Activated gamma-delta T cell (primary cell): ENCODE measurements at regions not wholly inside any gene's neighbourhood (a gene's known extent, or its start where the extent isn't known, plus 50 kb on each side); places are given as distances from the start of the nearest gene placed in this dataset.

Experiments
- DNase-seq: peaks from one replicate; lab custom pipeline; 2025; lab: John Stamatoyannopoulos, UW

DNA sequence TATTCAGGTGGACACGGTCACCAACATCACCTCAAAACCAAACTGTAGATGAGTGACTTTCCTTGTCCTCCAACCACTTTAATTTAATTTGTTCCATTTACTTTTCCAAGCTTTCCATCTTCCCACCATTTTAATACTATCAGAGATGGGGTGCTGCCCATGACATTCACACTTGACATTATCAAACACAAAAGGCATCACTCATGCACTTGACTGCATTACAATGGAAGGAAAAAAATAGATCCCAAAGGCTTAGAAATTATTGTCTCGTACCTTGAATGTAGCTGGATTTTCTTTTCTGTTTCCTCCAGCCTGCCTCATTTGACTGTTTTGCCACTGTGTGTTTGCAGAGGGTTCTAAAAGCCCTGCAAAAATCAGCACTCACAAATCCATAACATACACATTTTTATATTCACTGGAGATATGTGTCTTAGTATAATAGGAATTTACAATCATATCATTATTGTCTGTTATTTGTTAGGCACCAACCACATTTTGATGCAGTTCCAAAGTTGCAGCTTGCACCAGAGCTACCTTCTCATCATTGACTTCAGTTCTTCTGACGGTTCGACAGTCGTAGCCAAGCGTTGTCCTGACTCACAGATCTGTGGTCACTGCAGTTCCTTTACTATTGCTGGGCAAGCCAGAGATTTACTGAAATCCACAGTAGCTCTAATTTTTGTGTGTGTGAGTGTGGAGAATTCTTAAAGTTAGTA lies 712.3 kb upstream of the WWC1 start:
- no peak for DNase-seq

DNA sequence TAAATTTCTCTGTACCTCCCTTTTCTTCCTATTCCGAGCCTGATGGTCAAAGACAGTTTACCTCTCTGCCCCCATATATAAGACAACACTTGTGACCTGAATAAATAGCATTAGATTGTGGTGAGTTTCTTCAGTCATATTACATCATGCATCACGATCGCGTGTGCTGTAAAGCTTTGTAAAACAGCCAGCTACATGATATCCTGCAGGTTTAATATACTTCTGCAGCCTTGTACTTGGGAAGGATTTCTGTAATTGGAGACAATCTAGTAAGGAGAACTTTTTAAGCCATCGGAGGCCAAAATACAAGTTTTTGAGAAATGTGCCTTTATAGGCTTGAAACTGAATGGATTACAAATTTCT lies 711.8 kb upstream of the WWC1 start:
- DNase-seq, result no peak

DNA sequence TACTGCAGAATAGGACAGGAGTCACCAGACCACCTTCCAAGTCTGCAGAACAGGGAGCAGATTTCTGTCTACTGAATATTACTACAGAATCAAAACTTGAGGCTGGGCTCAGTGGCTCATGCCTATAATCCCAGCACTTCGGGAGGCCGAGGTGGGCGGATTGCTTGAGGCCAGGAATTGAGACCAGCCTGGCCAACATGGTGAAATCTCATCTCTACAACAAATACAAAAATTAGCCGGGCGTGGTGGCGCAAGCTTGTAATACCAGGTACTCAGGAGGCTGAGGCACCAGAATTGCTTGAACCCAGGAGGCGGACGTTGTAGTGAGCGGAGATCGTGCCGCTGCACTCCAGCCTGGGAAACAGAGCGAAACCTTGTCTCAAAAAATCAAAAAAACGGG lies 710.8 kb upstream of the WWC1 start:
- no peak for DNase-seq

DNA sequence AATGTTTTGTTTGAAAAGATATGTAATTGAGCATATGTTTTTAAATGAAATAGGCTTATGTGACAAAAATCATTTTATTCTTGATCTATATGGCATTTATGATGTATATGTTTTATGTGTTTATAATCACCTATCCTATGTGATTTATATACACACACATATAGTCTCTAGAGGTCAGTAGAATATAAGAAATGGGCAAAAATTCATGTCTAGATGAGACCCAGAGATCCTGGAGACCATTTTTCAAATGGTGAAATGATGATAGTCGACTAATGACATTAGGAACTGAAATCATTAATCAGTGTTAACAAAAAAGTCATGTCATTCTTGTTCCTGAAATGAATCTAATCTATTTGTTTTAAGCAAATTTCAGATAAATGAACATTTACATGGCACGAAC lies 709.2 kb upstream of the WWC1 start:
- DNase-seq, result no peak

DNA sequence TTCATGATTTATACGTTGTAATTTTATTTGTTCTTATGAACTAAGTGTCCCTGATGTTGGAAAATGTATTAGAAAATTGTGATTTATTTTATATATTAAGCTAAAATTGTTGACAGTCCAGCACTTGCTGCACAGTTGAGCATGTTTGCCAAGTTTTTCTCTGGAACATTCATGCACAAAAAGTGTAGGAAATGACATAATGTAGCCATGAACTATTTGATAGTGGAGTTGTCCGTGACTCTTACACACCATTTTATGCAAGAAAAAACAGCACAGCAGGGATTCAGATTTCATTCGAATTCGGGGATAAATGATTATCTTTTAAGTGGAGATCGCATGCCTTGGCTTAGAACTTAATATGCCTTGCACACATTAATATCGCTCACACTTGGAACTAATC lies 708.6 kb upstream of the WWC1 start:
- DNase-seq, result no peak

DNA sequence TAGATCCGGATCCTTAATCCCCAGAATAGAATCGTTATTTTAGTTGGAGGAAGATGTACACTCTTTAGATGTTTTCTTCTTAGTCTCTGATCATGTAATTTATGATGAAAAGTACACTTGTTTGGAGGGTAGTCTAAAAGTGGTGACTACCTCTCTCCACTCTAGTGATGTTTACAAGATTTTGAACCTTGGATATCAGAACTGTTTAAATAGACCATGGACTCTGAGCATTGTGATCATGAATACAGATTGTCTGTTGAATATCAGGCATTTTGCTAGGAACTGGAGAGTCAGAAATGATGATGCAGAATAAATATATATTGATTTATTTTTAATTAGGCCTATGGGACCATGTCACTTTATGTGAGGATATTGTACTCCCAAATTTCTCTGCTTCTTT lies 706.3 kb upstream of the WWC1 start:
- DNase-seq, result no peak

DNA sequence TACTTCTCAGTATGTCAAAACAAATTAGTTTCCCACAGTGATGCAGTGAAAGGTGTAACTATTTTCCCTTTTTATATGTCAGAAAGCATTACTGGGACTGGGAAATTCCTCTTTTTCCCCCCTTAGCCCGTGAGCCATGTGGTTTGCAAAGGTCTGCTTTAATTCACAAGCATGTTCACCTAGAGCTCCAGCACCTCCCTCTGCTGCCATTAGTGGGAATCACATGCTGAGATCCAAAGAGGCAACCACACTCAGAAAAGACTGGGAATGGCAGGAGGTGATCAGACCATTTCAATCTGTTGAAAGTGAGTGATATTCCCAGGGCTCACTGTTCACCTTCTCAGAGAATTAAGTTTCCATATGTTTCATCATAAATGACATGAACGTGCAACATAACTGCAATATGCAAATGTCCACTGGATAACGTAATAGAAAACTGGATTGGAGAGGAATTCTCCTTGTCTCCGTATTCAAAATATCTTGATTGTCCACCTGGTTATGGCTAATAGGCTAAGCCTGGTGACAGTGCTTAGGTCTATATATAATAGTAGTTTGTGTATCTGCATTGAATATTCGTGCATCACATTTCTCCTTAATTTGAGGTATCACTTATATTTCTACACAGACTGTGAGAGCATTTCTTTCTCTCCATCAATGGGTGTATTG lies 703.5 kb upstream of the WWC1 start:
- no peak for DNase-seq

DNA sequence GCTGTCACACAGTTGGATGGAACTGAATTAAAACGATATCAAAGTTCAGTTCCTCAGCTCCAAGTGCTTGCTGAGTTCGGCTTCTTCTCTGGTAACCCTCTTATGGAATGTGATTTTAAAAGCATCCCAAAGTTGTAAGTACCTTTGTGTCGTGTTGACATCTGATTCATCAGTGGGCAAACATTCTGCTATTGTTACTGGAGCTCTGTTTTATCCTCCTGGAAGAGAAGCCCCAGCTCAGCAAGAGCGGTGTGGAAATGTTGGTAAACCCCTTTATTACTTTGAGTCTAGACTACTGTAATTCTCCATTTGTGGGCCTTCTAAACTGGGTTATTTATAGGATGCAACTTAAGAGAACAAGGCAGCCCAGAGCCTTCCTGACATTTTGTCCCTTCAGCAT lies 699.3 kb upstream of the WWC1 start:
- DNase-seq, result no peak

DNA sequence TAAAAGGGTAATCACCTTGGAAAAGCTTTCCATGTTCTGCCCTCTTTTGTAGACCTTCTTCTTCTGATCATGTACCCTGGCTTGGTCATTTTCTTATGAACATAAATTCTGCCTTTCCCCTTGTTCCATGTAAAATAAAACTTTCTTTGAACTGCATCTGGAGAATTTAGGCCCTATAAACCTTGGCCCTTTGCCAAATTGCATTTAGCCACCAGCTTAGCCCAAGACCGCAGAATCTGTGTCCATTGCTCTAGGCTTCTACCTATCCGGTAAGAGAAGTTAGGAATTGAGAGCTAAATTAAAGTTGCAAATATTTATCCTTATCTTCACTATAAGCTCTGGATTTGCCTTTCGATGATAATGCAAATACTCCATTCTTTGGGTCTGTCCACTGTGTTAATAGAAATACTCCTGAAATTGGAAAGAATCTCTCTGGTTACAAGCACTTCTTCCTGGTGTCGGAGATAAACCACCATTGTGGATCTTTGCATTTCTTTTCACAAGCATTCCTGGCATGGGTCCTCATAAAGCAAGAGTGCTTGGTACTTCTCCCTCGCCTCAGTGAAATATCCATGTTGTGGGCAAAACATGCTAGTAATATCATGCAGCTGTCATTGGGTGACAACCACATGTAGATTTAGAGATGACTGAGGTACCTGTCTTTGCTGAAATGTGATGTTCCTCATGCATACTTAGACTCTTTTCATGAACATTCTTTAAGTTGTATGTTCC lies 698.0 kb upstream of the WWC1 start:
- no peak for DNase-seq

DNA sequence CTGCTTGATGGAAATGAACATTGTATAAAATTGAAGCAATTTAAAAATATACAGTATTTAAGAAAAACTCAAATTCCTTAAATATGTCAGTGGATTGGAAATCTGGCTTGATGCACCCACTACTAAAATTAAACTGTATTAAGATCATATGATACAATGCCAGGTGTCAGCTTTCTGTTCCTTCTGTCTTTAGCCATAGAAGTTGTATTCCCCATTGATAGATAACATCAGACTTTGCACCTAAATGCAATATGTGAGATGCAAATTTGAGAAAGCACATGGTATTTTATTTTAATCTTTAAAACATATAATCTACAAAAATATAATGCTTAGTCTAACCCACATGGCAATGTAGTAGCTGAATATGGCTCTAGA lies 697.4 kb upstream of the WWC1 start:
- no peak for DNase-seq

DNA sequence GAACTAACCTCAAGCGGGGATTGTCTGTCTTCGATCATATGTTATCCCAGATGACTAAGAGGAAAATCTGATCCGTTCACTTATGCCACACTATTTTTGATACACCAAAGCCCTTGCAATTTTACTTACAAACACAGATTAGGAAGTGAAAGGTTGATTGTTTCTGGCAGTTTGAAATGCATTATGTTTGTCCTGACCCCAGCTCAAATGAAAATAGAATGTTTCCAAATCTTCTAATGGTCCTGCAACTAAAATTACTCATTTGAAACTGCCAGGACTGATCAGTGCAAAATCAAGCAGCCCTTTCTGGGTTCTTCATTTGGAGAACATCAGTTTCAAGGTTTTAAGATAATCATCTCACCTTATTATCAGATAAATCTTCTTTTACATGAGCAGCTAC lies 696.7 kb upstream of the WWC1 start:
- no peak for DNase-seq

DNA sequence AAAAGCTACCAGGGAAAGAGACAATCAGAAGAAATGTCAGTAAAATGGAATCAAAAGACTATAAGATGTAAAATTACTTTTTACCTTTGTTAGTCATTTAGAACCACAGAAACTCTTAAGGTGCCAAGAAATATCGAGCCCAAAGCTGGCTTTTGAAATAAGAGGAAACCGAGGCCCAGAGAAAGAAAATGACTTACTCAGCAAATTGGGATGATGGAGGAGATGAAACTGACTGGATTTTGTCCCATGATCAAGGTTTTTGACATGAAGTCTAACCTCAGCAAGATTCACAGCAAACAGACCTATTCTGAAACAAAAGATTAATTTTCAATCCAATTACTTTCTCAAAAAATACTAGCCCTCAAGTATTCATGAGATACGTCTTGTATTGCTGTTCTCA lies 696.2 kb upstream of the WWC1 start:
- no peak for DNase-seq

DNA sequence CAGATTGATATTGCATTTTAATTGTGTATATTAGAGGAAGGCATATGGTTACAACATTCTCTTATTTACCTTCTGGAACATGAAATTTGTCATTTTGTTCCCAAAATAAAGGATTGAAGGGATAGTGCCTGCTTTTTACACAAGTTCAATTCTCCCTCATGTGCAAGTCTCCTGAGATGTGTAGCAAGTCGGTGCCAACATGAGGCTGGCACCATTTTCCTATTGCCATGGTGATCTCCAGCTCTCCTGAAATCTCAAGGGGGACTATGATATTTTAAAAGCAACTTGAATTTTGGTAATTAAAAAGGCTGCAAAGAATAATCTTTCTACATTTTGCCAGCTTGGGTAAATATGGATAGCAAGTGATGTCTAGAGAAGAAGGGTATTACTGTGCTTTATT lies 693.3 kb upstream of the WWC1 start:
- DNase-seq, result no peak

DNA sequence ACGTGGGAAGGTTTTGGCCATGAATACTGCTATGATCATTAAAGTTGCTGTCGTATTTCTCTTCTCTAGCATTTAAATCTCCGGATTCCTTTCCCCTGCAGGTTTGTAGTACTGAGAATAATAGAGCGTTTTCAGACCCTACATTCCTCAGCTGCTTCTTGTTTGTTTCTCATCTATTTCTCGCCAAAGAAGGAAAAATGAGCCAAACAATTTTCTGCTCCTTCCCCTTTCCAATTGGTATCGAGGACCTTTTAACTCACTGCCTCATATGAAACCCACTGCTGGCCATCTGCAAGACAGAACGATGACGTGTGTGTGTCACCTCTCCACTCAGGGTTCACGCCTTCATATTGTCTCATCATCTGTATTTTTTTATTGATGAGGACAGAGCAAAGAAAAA lies 689.4 kb upstream of the WWC1 start:
- no peak for DNase-seq

DNA sequence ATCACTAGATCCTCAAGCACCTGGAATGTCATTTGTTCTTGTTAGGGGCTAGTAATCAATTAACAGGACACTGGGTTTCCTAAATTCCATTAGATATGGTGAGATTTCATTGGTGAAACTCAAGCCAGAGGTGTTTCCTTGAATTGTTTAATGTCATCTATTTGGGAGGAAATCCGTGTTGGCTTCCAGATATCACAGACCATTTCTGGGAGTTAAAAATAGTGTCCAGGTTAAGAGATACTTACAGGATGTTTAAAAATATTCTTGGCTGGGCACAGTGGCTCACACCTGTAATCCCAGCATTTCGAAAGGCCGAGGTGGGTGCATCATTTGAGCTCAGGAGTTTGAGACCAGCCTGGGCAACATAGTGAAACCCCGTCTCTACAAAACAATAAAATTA lies 688.3 kb upstream of the WWC1 start:
- DNase-seq, result no peak

DNA sequence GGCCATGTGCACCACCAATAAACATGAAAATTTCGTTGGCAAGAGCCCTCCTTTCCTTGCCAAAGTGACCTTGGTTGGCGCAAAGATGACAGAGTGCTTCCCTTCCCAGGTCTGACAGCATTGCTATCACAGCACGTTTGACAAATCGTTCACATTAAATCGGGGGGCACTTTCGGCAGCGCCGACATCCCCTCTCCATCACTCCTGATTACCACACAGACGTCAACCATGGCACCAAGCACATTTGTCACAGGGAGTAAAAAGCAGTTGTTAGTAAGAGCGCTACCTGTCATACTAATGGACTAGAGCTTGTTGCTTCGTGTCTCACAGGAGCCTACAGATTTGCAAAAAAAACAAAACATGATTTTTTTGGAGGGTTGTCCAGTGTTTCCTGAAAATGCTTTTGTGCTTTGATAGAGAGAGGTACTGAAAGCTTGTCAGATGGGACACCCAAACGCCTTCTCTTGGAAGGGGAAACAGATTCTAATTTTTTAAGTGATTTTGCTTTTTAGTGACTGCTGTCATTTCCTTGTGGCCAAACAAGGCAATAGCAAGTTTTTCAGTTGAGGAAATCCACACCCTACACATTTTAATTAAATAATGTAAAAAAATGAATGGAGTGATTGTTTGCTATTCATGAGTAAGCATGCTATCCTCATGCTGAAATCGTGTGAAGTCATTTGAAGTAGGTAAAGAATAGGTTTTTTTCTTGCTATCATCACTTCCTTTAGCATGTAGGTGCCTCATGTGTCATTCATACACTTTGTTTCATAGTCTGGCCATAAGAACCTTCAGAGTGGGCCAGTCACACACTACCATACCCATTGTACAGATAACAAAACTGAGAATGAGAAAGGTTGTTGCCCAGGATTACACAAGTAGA lies 682.8 kb upstream of the WWC1 start:
- no peak for DNase-seq

DNA sequence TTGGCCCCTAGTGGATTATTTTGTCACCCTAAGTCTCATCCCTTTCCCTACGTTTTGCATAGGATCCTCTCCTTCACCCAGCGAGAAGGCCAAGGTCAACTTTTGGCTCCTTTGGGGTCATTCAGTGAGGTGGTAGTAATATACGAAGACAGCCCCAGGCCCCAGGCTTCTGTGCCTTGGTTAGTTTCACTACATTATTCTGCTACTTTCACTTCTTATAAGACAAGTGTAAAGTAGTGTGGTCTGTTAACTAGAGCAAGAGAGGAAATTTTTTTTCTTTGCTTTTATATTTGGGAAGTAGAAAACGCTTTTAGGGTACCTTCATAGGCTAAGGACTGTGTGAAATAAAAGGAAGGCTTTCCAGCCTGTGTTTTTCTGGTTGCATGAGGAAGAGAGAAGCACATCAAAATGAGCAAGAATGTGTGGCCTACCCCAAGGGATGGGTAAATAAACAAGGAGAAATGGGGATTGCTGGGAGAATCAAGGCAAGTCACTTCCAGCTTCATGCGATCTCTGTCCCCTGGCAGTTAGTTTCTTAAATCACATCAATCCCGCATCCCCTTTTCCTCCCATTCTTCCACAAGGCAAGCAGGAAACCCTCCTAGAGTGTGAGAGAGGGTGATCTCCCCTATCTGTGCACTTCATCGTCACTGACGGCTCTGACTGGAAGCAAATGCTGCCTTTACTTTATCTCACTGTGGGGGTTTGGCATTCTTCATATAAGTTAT lies 677.0 kb upstream of the WWC1 start:
- no peak for DNase-seq

DNA sequence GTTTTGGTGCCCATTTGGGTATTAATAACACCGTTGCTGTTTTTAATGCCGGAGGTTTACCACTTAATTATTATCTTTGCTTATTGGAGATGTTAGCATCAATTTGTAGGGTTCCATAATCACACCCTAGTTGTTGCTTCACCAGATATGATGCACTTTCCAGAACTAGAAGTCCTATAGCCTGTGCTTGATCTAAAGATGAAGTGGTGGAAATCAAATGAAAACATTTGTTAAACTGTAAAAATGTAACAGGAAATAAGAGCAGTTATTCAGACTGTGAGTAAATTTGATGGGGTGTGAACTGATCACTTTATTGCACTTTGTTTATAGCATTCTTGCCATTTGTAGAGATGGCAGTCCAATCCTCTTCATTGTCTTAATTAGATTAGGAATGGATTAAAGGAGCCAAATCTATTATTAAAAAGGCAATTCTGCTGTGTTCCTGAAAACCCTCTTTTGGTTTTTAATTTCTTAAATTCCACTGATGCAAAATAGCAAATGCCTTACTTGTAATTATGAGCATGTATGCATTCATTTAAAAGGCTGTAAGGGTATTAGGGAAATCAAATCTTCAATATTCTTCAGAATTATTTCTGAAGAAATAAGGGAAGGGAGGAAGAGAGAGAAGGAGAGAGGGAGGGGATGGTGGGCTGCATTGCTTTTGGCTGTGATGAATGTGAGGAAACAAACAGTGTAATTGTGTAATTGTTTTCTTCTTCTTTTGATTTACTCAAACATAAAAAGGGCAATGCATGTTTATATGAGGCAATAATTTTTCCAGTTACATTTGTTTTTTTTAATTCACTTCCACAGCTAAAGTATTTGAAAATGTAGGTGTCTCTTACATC lies 675.2 kb upstream of the WWC1 start:
- no peak for DNase-seq

DNA sequence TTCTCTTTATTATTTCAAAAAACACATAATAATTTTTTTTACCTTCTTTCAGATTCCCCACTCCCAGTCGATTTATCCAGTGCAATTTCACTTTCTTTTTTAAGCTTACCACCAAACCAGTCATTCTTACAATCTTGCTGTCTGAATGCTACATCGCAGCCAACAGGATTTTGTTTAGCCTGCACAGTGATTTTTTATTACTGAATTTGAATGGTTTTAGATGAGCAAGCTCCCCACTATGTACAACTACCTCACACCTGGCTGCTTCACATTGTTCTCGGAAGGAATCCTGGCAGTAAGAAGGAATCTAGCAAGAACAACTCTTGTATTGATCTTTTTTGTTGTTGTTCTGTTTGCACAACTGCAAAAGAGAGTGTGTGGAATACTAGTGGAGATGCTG lies 668.1 kb upstream of the WWC1 start:
- DNase-seq, result no peak

DNA sequence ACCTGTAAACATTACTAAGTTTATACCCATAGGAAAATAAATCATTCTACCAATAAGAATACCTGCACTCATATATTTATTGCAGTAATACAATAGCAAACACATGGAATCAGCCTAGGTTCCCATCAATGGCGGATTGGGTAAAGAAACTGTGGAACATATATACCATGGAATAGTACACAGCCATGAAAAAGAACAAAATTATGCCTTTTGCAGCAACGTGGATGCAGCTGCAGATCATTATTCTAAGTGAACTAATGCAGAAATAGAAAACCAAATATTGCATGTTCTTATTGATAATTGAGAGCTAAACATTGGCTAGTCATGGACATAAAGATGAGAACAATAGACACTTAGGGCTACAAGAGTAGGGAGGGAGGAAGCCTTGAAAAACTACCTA lies 667.4 kb upstream of the WWC1 start:
- DNase-seq, result no peak
